GM18517 (cell line): ENCODE measurements at regions not wholly inside any gene's neighbourhood (a gene's known extent, or its start where the extent isn't known, plus 50 kb on each side); places are given as distances from the start of the nearest gene placed in this dataset.

ENCODE experiments used
- ATAC-seq: cut with Tn5 transposase; IDR thresholded peaks from one replicate; pipeline ENCODE4 v1.9.1; 2021; ENCODE audit warnings: mild to moderate bottlenecking, moderate library complexity; ENCODE audit not compliant: unreplicated experiment

GRCh38 chr10:107303203-107303602 lies 138.7 kb upstream of the SORCS1 start:
- ATAC-seq = no peak

- no peak for ATAC-seq
These were observed 135.1 kb upstream of the SORCS1 start for GRCh38 chr10:107299606-107300005.

GRCh38 chr10:107284187-107284586 lies 119.7 kb upstream of the SORCS1 start:
- ATAC-seq = no peak

GRCh38 chr10:107280293-107280692 lies 115.8 kb upstream of the SORCS1 start:
- ATAC-seq = no peak

- no peak for ATAC-seq
These were observed 113.1 kb upstream of the SORCS1 start for GRCh38 chr10:107277591-107277990.

- no peak for ATAC-seq
These were observed 111.3 kb upstream of the SORCS1 start for GRCh38 chr10:107275806-107276205.

- no peak for ATAC-seq
These were observed 105.1 kb upstream of the SORCS1 start for GRCh38 chr10:107269626-107270025.

- no peak for ATAC-seq
These were observed 100.2 kb upstream of the SORCS1 start for GRCh38 chr10:107264742-107265141.

GRCh38 chr10:107244122-107244521 lies 79.6 kb upstream of the SORCS1 start:
- ATAC-seq = no peak

GRCh38 chr10:107238275-107238674 lies 73.8 kb upstream of the SORCS1 start:
- ATAC-seq = no peak

- ATAC-seq = no peak
These were observed 67.5 kb upstream of the SORCS1 start for GRCh38 chr10:107232013-107232412.

- no peak for ATAC-seq
These were observed 66.4 kb upstream of the SORCS1 start for GRCh38 chr10:107230887-107231286.

- no peak for ATAC-seq
These were observed 51.2 kb upstream of the SORCS1 start for GRCh38 chr10:107215681-107216080.
